Thymus (tissue), 11 donors: ENCODE measurements at regions not wholly inside any gene's neighbourhood (a gene's known extent, or its start where the extent isn't known, plus 50 kb on each side); places are given as distances from the start of the nearest gene placed in this dataset.
"Not testable (repeated sequence)": the region's sequence is repeated elsewhere in the genome, so short reads cannot be mapped to it uniquely, and the experiment has no call there.

Experiments used
- DNase-seq, 9 donors: peaks; one replicate each; pipeline ENCODE4 v3.0.0-alpha.2; 2013; ENCODE audit warnings: low spot score in 9 of 9, low read depth in 6 of 9, missing footprints in 1 of 9
- H3K27ac ChIP-seq, 2 donors: one replicate each; pipeline ENCODE4 v1.5.1; 2013; ENCODE audit warnings: control low read depth in 1 of 2, low read depth in 1 of 2, low read length in 1 of 2, mild to moderate bottlenecking in 1 of 2, moderate library complexity in 1 of 2
- H3K27me3 ChIP-seq, 2 donors: one replicate each; pipeline ENCODE4 v1.5.1; 2013; ENCODE audit warnings: low read length in 1 of 2; ENCODE audit not compliant: control insufficient read depth in 2 of 2, insufficient read depth in 1 of 2
- H3K36me3 ChIP-seq, 2 donors: one replicate each; pipeline ENCODE4 v1.5.1; 2013; ENCODE audit warnings: low read length in 1 of 2, mild to moderate bottlenecking in 1 of 2, moderate library complexity in 1 of 2; ENCODE audit not compliant: control insufficient read depth in 2 of 2, insufficient read depth in 2 of 2
- H3K4me1 ChIP-seq, 2 donors: one replicate each; pipeline ENCODE4 v1.5.1; 2013; ENCODE audit warnings: low read length in 2 of 2; ENCODE audit not compliant: control insufficient read depth in 2 of 2, insufficient read depth in 2 of 2
- H3K4me3 ChIP-seq, 2 donors: one replicate each; pipeline ENCODE4 v1.5.1; 2013; ENCODE audit warnings: low read length in 2 of 2, control low read depth in 1 of 2, mild to moderate bottlenecking in 1 of 2
- H3K9me3 ChIP-seq, 2 donors: one replicate each; pipeline ENCODE4 v1.5.1; 2013; ENCODE audit warnings: low read length in 1 of 2, mild to moderate bottlenecking in 1 of 2; ENCODE audit not compliant: control insufficient read depth in 2 of 2, insufficient read depth in 1 of 2
- WGBS: extraction: QIAGEN DNeasy Blood & Tissue Kit; methylation state at CpG from one replicate; pipeline ENCODE4 v1.1.7; 2013; 5-methylcytosine and 5-hydroxymethylcytosine counted together
- donor health status: healthy.

DNA sequence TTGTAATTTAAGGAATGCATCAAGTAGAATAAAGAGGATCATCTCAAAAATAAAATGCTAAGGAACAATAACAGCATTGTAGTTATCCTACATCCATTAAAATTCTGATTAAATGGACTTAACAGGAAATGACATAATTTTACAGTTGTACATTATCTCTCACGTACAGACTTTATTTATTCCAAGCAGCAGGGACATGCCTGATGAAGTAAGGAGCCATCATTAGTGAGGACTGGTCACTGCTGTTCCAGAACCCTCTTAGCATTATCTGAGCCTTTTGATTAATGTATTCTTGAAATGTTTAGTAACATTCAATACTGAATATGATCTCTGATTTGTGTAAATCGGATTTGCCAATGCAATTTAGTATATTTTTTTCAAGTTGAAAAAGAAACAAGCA lies 516.1 kb downstream of the DACH1 start:
- no peaks in the 10 kb centered on the region for H3K4me1 ChIP-seq
- H3K9me3 ChIP-seq: no peaks in the 10 kb centered on the region
- no peak for DNase-seq
- no peaks in the 10 kb centered on the region for H3K36me3 ChIP-seq
- no peak overlapping the region for H3K4me3 ChIP-seq
- no peak overlapping the region for H3K27ac ChIP-seq
- 96% methylated on average over 2 of the region's 2 CpGs for WGBS
- no peaks in the 10 kb centered on the region for H3K27me3 ChIP-seq

DNA sequence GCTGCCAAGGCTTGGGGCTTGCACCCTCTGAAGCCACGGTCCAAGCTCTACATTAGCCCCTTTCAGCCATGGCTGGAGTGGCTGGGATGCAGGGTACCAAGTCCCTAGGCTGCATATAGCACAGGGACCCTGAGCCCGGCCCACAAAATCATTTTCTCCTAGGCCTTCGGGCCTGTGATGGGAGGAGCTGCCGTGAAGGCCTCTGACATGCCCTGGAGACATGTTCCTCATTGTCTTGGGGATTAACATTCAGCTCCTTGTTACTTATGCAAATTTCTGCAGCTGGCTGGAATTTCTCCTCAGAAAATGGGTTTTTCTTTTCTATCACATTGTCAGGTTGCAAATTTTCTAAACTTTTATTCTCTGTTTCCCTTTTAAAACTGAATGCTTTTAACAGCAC lies 521.1 kb downstream of the DACH1 start:
- H3K4me1 ChIP-seq, DNase-seq, H3K27ac ChIP-seq, H3K4me3 ChIP-seq, H3K27me3 ChIP-seq, H3K36me3 ChIP-seq, H3K9me3 ChIP-seq: not testable (repeated sequence)
- WGBS: 94% methylated on average over 4 of the region's 4 CpGs

DNA sequence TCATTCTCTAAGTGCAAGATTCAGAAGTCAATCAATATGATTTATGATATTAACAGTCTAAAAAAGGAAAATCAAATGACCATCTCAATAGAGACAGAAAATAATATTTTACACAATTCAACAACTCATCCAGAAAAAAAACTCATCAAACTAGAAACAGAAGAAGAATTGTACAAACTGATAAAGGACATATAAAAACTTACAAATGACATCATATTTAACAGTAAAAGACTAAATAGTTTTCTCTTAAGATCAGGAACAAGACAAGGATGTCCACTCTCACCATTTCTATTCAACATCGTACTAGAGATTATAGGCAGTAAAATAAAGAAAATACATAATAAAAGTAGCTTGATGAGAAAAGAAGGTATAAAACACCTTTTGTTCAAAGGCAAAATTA lies 527.3 kb downstream of the DACH1 start:
- no peaks in the 10 kb centered on the region for H3K4me1 ChIP-seq
- WGBS: 95% methylated on average over 1 of the region's 1 CpG

DNA sequence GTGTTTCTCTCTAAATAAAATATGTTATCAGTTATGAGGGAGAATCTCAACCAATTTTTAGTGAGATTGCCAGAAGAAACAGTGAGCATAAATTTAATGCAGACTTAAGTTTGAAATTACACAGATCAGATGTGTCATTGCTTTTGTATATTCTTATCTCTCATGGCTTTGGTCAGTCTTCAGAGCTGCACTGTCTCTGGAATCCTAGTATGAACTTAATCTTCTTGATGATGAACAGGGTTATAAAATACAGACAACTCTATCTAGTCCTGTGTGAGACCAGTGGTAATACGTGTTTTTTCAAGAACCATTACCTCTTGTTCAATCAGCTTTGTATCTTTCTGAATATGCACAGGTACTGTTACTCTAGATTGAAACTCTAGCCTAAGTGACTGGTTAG lies 528.0 kb downstream of the DACH1 start:
- H3K9me3 ChIP-seq: no peaks in the 10 kb centered on the region
- DNase-seq: no peak
- H3K27ac ChIP-seq: no peak overlapping the region
- no peaks in the 10 kb centered on the region for H3K36me3 ChIP-seq
- no peak overlapping the region for H3K4me3 ChIP-seq
- no peaks in the 10 kb centered on the region for H3K4me1 ChIP-seq
- 93% methylated on average over 1 of the region's 1 CpG for WGBS
- no peaks in the 10 kb centered on the region for H3K27me3 ChIP-seq

More for the DNA sequence above, 527.3 kb downstream of the DACH1 start:
- Histone ChIP-seq H3K27me3 (no peaks in the 10 kb centered on the region), H3K36me3 (no peaks in the 10 kb centered on the region), H3K9me3 (no peaks in the 10 kb centered on the region), H3K27ac (no peak overlapping the region), H3K4me3 (no peak overlapping the region)
- no peak for DNase-seq

DNA sequence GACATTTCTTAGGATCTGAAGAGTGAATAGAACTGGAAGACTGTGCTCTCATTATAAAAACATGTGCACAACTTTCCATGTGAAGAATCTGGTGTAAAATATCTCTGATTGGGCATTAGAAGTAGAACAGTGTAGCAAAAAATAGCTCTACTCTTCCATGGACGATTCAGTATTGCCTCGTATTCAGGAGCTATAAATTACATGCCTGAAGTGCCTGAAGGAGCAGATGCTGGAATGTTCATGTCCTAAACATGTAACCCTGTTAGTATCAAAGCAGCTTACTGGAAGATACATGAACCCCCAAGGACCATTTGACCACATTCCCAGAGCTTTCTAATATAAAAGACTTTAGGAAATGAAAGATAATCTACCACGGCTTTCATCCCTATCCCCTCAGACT lies 528.9 kb downstream of the DACH1 start:
- no peaks in the 10 kb centered on the region for H3K36me3 ChIP-seq
- no peak for DNase-seq
- no peaks in the 10 kb centered on the region for H3K27me3 ChIP-seq
- no peaks in the 10 kb centered on the region for H3K4me1 ChIP-seq
- WGBS: 95% methylated on average over 3 of the region's 3 CpGs
- no peak overlapping the region for H3K27ac ChIP-seq
- no peak overlapping the region for H3K4me3 ChIP-seq
- H3K9me3 ChIP-seq: no peaks in the 10 kb centered on the region

DNA sequence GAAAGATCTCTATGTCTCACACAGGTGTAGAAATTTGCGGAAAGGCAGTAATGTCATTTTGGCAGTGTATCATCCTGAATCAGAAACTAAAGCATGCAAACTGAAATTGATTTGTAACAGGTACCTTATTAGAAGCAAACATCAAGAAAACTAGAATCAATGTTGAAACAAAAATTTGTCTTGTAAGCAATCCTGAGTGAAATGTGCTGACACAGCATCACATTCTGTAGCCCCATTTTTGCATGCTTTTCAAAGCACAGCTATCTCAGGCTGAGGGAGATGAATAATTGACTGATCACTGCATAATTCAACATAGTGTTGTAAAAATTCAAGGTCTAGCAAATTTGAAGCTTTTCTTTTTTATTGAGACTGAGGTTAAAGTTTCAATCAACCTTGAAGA lies 539.7 kb downstream of the DACH1 start:
- Histone ChIP-seq H3K36me3 (no peaks in the 10 kb centered on the region), H3K4me3 (no peak overlapping the region), H3K27me3 (no peaks in the 10 kb centered on the region), H3K4me1 (no peaks in the 10 kb centered on the region), H3K27ac (no peak overlapping the region), H3K9me3 (no peaks in the 10 kb centered on the region)
- 100% methylated on average over 1 of the region's 1 CpG for WGBS
- no peak for DNase-seq

DNA sequence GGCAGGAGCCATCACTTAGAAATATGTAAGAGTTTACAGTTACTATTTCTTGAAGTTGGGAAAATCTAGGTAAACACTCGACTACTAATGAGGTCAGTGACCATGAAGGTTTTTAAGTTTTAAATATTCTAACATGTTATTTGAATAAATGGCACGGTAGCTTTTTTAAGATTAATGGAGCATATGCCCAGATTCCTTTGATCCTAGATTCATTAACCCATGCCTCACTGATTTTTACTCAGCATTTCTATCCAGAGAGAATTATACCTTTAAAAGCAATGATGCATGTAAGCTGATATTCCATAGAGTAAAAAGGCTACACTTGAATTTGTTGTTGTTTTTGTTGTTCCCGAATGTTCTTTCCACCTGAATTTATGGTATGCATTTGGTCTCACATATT lies 541.4 kb downstream of the DACH1 start:
- H3K27me3 ChIP-seq: no peaks in the 10 kb centered on the region
- 96% methylated on average over 3 of the region's 3 CpGs for WGBS
- no peaks in the 10 kb centered on the region for H3K9me3 ChIP-seq
- no peak overlapping the region for H3K27ac ChIP-seq
- DNase-seq: no peak
- H3K4me1 ChIP-seq: no peaks in the 10 kb centered on the region
- H3K4me3 ChIP-seq: no peak overlapping the region
- no peaks in the 10 kb centered on the region for H3K36me3 ChIP-seq

DNA sequence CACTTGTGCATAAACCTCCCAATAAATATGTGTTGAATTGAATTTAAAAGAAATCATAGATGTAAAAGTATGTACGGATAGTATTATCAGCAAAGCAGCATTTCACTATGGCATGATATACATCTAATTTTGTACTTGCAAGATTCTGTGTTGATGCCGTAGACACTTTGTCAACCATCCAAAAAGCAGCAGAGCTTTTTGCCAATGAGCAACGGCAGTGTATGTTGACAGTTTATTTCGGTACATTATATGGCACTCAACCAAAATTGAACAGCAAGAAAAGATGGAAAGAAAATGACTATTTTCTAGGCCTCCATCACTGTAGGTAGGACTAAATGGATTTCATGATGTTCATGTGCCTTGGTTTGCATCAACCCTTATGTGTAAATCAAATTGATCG lies 543.7 kb downstream of the DACH1 start:
- Histone ChIP-seq H3K4me1 (no peaks in the 10 kb centered on the region), H3K9me3 (no peaks in the 10 kb centered on the region), H3K27ac (no peak overlapping the region), H3K36me3 (no peaks in the 10 kb centered on the region), H3K27me3 (no peaks in the 10 kb centered on the region), H3K4me3 (no peak overlapping the region)
- 98% methylated on average over 5 of the region's 5 CpGs for WGBS
- no peak for DNase-seq

DNA sequence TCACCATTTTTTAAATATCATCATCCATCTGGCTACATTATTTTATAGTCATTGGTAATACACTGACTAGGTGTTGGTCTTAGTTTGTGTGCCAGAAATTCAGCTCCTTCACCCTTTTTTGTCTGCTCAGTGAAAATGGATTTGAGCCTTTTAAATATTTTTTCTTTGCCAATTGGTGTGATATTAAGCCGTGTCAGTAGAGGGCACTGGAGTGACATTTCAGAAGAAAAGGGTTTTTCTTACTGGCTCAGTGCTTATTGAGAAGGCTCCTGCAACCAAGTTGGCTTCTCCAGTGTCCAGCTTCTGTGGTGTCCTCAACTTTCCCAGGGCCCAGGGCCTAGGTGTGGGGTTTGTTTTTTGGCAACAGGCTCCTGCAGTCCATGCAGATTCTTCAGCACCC lies 546.6 kb downstream of the DACH1 start:
- DNase-seq: peak in 6 of 9 donors; percentile 7 to 46 (median 20)
- Histone ChIP-seq H3K27ac (no peak overlapping the region), H3K4me1 (no peaks in the 10 kb centered on the region), H3K9me3 (no peaks in the 10 kb centered on the region), H3K36me3 (no peaks in the 10 kb centered on the region), H3K27me3 (no peaks in the 10 kb centered on the region), H3K4me3 (no peak overlapping the region)
- 92% methylated on average over 1 of the region's 1 CpG for WGBS

DNA sequence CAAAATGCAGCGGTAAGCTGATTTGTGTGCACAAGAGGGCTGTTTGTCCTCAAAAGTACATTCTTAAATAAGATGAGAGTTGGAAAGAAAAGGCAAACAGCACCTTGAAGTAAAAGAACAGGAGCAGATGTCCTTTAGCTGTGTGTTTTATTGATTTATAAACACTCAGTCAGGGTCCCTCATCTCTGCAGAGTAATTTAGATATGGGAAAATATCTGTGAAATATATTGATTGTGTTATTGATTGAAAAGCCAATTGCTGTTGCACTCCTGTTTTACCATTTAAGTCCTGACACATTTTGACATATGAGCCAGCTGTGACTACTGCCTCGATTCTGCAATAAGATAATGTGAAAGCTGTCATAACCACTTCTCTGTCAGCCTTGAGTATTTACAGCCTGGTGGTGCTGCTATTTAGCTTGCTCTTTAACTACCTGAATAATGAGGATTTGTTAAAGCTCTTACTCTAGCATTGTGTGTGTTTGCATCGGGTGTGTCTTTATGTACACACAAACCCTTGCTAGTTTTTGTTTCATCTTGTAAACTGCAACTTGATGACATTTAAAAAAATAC lies 550.1 kb downstream of the DACH1 start:
- H3K36me3 ChIP-seq: no peaks in the 10 kb centered on the region
- H3K27ac ChIP-seq: no peak overlapping the region
- DNase-seq: no peak
- H3K4me3 ChIP-seq: no peak overlapping the region
- H3K4me1 ChIP-seq: no peaks in the 10 kb centered on the region
- 66% methylated on average over 3 of the region's 3 CpGs for whole genome bisulfite sequencing
- H3K27me3 ChIP-seq: no peaks in the 10 kb centered on the region
- H3K9me3 ChIP-seq: no peaks in the 10 kb centered on the region
